Activated naive CD4-positive, alpha-beta T cell treated with anti-CD3 and anti-CD28 coated beads, Interleukin-2, amount 50 U/mL, for 24 hours (primary cell): ENCODE measurements at regions not wholly inside any gene's neighbourhood (a gene's known extent, or its start where the extent isn't known, plus 50 kb on each side); places are given as distances from the start of the nearest gene placed in this dataset.
A peak's percentile ranks its signal among the peaks of the same experiment; 100 is the strongest.

Experiments used
- H3K27ac Mint-ChIP-seq: one replicate; pipeline ENCODE4 v1.8.0; 2021; ENCODE audit warnings: mild to moderate bottlenecking, mixed read lengths
- H3K27me3 Mint-ChIP-seq: one replicate; pipeline ENCODE4 v1.8.0; 2021; ENCODE audit warnings: mixed read lengths
- H3K36me3 Mint-ChIP-seq: one replicate; pipeline ENCODE4 v1.8.0; 2021; ENCODE audit warnings: mixed read lengths
- H3K4me1 Mint-ChIP-seq: one replicate; pipeline ENCODE4 v1.8.0; 2021; ENCODE audit warnings: mixed read lengths
- H3K4me3 Mint-ChIP-seq: one replicate; pipeline ENCODE4 v1.8.0; 2021; ENCODE audit warnings: mild to moderate bottlenecking, mixed read lengths
- H3K9me3 Mint-ChIP-seq: one replicate; pipeline ENCODE4 v1.8.0; 2021; ENCODE audit warnings: mixed read lengths

GRCh38 chrX:98405376-98405775 lies 1521.7 kb downstream of the RPA4 start:
- Mint-ChIP-seq H3K4me1 (no peaks in the 10 kb centered on the region), H3K27ac (no peak overlapping the region), H3K9me3 (no peaks in the 10 kb centered on the region), H3K27me3 (no peaks in the 10 kb centered on the region), H3K4me3 (no peak overlapping the region), H3K36me3 (no peaks in the 10 kb centered on the region)

GRCh38 chrX:98407584-98407983 lies 1523.9 kb downstream of the RPA4 start:
- Mint-ChIP-seq H3K27ac (peak overlapping the region; percentile 65), H3K4me3 (no peak overlapping the region), H3K9me3 (no peaks in the 10 kb centered on the region), H3K27me3 (no peaks in the 10 kb centered on the region), H3K36me3 (no peaks in the 10 kb centered on the region), H3K4me1 (no peaks in the 10 kb centered on the region)

- no peaks in the 10 kb centered on the region for H3K9me3 Mint-ChIP-seq
- H3K4me1 Mint-ChIP-seq = no peaks in the 10 kb centered on the region
- H3K4me3 Mint-ChIP-seq = no peak overlapping the region
- H3K27ac Mint-ChIP-seq = no peak overlapping the region
- no peaks in the 10 kb centered on the region for H3K36me3 Mint-ChIP-seq
- H3K27me3 Mint-ChIP-seq = no peaks in the 10 kb centered on the region
These were observed 1526.2 kb downstream of the RPA4 start for GRCh38 chrX:98409867-98410266.

GRCh38 chrX:98412058-98412457 lies 1528.3 kb downstream of the RPA4 start:
- H3K9me3 Mint-ChIP-seq = no peaks in the 10 kb centered on the region
- H3K4me1 Mint-ChIP-seq = no peaks in the 10 kb centered on the region
- no peaks in the 10 kb centered on the region for H3K36me3 Mint-ChIP-seq
- H3K27ac Mint-ChIP-seq = no peak overlapping the region
- no peak overlapping the region for H3K4me3 Mint-ChIP-seq
- no peaks in the 10 kb centered on the region for H3K27me3 Mint-ChIP-seq

GRCh38 chrX:98422536-98422935 lies 1538.8 kb downstream of the RPA4 start:
- no peaks in the 10 kb centered on the region for H3K9me3 Mint-ChIP-seq
- no peaks in the 10 kb centered on the region for H3K36me3 Mint-ChIP-seq
- no peak overlapping the region for H3K4me3 Mint-ChIP-seq
- no peaks in the 10 kb centered on the region for H3K4me1 Mint-ChIP-seq
- H3K27ac Mint-ChIP-seq = no peak overlapping the region
- H3K27me3 Mint-ChIP-seq = no peaks in the 10 kb centered on the region

- Mint-ChIP-seq H3K36me3 (no peaks in the 10 kb centered on the region), H3K9me3 (no peaks in the 10 kb centered on the region), H3K4me1 (no peaks in the 10 kb centered on the region), H3K27me3 (no peaks in the 10 kb centered on the region), H3K4me3 (no peak overlapping the region), H3K27ac (no peak overlapping the region)
These were observed 1548.7 kb downstream of the RPA4 start for GRCh38 chrX:98432413-98432812.

- Mint-ChIP-seq H3K4me1 (no peaks in the 10 kb centered on the region), H3K36me3 (no peaks in the 10 kb centered on the region), H3K9me3 (no peaks in the 10 kb centered on the region), H3K27me3 (no peaks in the 10 kb centered on the region), H3K4me3 (no peak overlapping the region), H3K27ac (no peak overlapping the region)
These were observed 1564.8 kb downstream of the RPA4 start for GRCh38 chrX:98448524-98448923.

GRCh38 chrX:98452456-98452855 lies 1568.7 kb downstream of the RPA4 start:
- Mint-ChIP-seq H3K27ac (no peak overlapping the region), H3K4me3 (no peak overlapping the region), H3K27me3 (no peaks in the 10 kb centered on the region), H3K36me3 (no peaks in the 10 kb centered on the region), H3K4me1 (no peaks in the 10 kb centered on the region), H3K9me3 (no peaks in the 10 kb centered on the region)

GRCh38 chrX:98459669-98460068 lies 1576.0 kb downstream of the RPA4 start:
- Mint-ChIP-seq H3K27me3 (no peaks in the 10 kb centered on the region), H3K36me3 (no peaks in the 10 kb centered on the region), H3K4me3 (no peak overlapping the region), H3K4me1 (no peaks in the 10 kb centered on the region), H3K9me3 (no peaks in the 10 kb centered on the region), H3K27ac (no peak overlapping the region)

GRCh38 chrX:98480606-98481005 lies 1596.9 kb downstream of the RPA4 start:
- H3K27me3 Mint-ChIP-seq = no peaks in the 10 kb centered on the region
- H3K36me3 Mint-ChIP-seq = no peaks in the 10 kb centered on the region
- H3K4me3 Mint-ChIP-seq = no peak overlapping the region
- H3K9me3 Mint-ChIP-seq = no peaks in the 10 kb centered on the region
- H3K4me1 Mint-ChIP-seq = no peaks in the 10 kb centered on the region
- H3K27ac Mint-ChIP-seq = no peak overlapping the region

- H3K4me1 Mint-ChIP-seq = no peaks in the 10 kb centered on the region
- no peaks in the 10 kb centered on the region for H3K27me3 Mint-ChIP-seq
- no peak overlapping the region for H3K27ac Mint-ChIP-seq
- no peaks in the 10 kb centered on the region for H3K36me3 Mint-ChIP-seq
- no peaks in the 10 kb centered on the region for H3K9me3 Mint-ChIP-seq
- H3K4me3 Mint-ChIP-seq = no peak overlapping the region
These were observed 1597.9 kb downstream of the RPA4 start for GRCh38 chrX:98481636-98482035.

GRCh38 chrX:98490670-98491069 lies 1607.0 kb downstream of the RPA4 start:
- no peak overlapping the region for H3K4me3 Mint-ChIP-seq
- no peaks in the 10 kb centered on the region for H3K27me3 Mint-ChIP-seq
- H3K4me1 Mint-ChIP-seq = no peaks in the 10 kb centered on the region
- no peak overlapping the region for H3K27ac Mint-ChIP-seq
- H3K9me3 Mint-ChIP-seq = no peaks in the 10 kb centered on the region
- no peaks in the 10 kb centered on the region for H3K36me3 Mint-ChIP-seq

GRCh38 chrX:98501426-98501825 lies 1617.7 kb downstream of the RPA4 start:
- Mint-ChIP-seq H3K27me3 (no peaks in the 10 kb centered on the region), H3K4me1 (no peaks in the 10 kb centered on the region), H3K27ac (no peak overlapping the region), H3K36me3 (no peaks in the 10 kb centered on the region), H3K4me3 (no peak overlapping the region), H3K9me3 (no peaks in the 10 kb centered on the region)

GRCh38 chrX:98506907-98507306 lies 1623.2 kb downstream of the RPA4 start:
- no peak overlapping the region for H3K27ac Mint-ChIP-seq
- no peaks in the 10 kb centered on the region for H3K9me3 Mint-ChIP-seq
- H3K4me3 Mint-ChIP-seq = no peak overlapping the region
- no peaks in the 10 kb centered on the region for H3K36me3 Mint-ChIP-seq
- no peaks in the 10 kb centered on the region for H3K4me1 Mint-ChIP-seq
- no peaks in the 10 kb centered on the region for H3K27me3 Mint-ChIP-seq

- no peaks in the 10 kb centered on the region for H3K9me3 Mint-ChIP-seq
- no peaks in the 10 kb centered on the region for H3K4me1 Mint-ChIP-seq
- no peaks in the 10 kb centered on the region for H3K27me3 Mint-ChIP-seq
- H3K36me3 Mint-ChIP-seq = no peaks in the 10 kb centered on the region
- H3K4me3 Mint-ChIP-seq = no peak overlapping the region
- H3K27ac Mint-ChIP-seq = no peak overlapping the region
These were observed 1630.3 kb downstream of the RPA4 start for GRCh38 chrX:98514032-98514431.

- Mint-ChIP-seq H3K36me3 (no peaks in the 10 kb centered on the region), H3K4me3 (no peak overlapping the region), H3K9me3 (no peaks in the 10 kb centered on the region), H3K4me1 (no peaks in the 10 kb centered on the region), H3K27ac (no peak overlapping the region), H3K27me3 (no peaks in the 10 kb centered on the region)
These were observed 1632.4 kb downstream of the RPA4 start for GRCh38 chrX:98516120-98516519.

- Mint-ChIP-seq H3K36me3 (no peaks in the 10 kb centered on the region), H3K27ac (no peak overlapping the region), H3K9me3 (no peaks in the 10 kb centered on the region), H3K4me1 (no peaks in the 10 kb centered on the region), H3K27me3 (no peaks in the 10 kb centered on the region), H3K4me3 (no peak overlapping the region)
These were observed 1639.3 kb downstream of the RPA4 start for GRCh38 chrX:98523026-98523425.
